HCT116 (cell line): ENCODE measurements at regions not wholly inside any gene's neighbourhood (a gene's known extent, or its start where the extent isn't known, plus 50 kb on each side); places are given as distances from the start of the nearest gene placed in this dataset.
"Not testable (repeated sequence)": the region's sequence is repeated elsewhere in the genome, so short reads cannot be mapped to it uniquely, and the experiment has no call there.

ENCODE experiments used
- ATAC-seq: fragments of 200-7000 bp; cut with Tn5 transposase; 2 replicates; pipeline ENCODE4 v1.9.1; 2020; ENCODE audit warnings: mild to moderate bottlenecking, moderate library complexity
- BruUV-seq: library from RNA; stranded (reverse); fragments of 400-500 nt; replicated peaks from 2 replicates; lab custom pipeline; 2021; lab: Mats Ljungman, UMichigan
- CTCF ChIA-PET: fragments of 300-600 bp; sonication (Branson Sonifier 250); formaldehyde crosslinking; loops from one replicate; lab custom pipeline; 2021; ENCODE audit warnings: antibody characterized with exemption; lab: Charles Lee
- POLR2A ChIA-PET: fragments of 300-600, 350-600 bp; sonication (Branson Sonifier 250); formaldehyde crosslinking; loops from one replicate; lab custom pipeline; 2021; ENCODE audit warnings: antibody characterized with exemption; lab: Charles Lee
- RAD21 ChIA-PET, 2 experiments: fragments of 300-600 bp; sonication (Branson Sonifier 250); formaldehyde crosslinking; loops; one replicate each; lab custom pipeline; 2023; ENCODE audit warnings: low total read pairs in 2 of 2; ENCODE audit not compliant: uncharacterized antibody in 2 of 2, unreplicated experiment in 2 of 2, low non-redundant PET in 1 of 2; lab: Charles Lee
- DNase-seq: peaks from one replicate; pipeline ENCODE4 v3.0.0-alpha.2; 2010; ENCODE audit warnings: low read depth, low spot score
- H2AFZ ChIP-seq: fragments of 200-600 bp; shearing (Covaris generic), sonication (generic); 2 replicates; pipeline ENCODE4 v1.6.1; 2017; ENCODE audit warnings: low read depth, mixed run types, mixed read lengths, antibody characterized with exemption, low read length; ENCODE audit not compliant: poor library complexity, severe bottlenecking
- H3K27ac ChIP-seq: 2 replicates; pipeline ENCODE4 v1.5.1; 2012; ENCODE audit warnings: low read depth, low read length
- H3K27me3 ChIP-seq: fragments of 200-600 bp; sonication (generic); 2 replicates; pipeline ENCODE4 v1.6.1; 2016; ENCODE audit warnings: mixed run types, low read length, mixed read lengths; ENCODE audit not compliant: insufficient read depth
- H3K36me3 ChIP-seq, 2 experiments: fragments of 200-500 bp in 1 of 2; fragments of 200-600 bp in 1 of 2; sonication (Bioruptor generic) in 1 of 2; sonication (generic) in 1 of 2; 2 replicates each; pipeline versions ENCODE4 v1.5.1 to v1.6.1; 2014 to 2016; ENCODE audit warnings: low read length in 2 of 2, inconsistent platforms in 1 of 2, mixed read lengths in 1 of 2, mixed run types in 1 of 2; ENCODE audit not compliant: insufficient read depth in 2 of 2, control insufficient read depth in 1 of 2
- H3K4me1 ChIP-seq, 2 experiments: fragments of 200-600 bp in 1 of 2; sonication (generic) in 1 of 2; 2 replicates each; pipeline versions ENCODE4 v1.5.1 to v1.6.1; 2012 to 2017; ENCODE audit warnings: low read length in 2 of 2, inconsistent platforms in 1 of 2, mild to moderate bottlenecking in 1 of 2, mixed read lengths in 1 of 2, mixed run types in 1 of 2, moderate library complexity in 1 of 2; ENCODE audit not compliant: insufficient read depth in 2 of 2, control insufficient read depth in 1 of 2
- H3K4me2 ChIP-seq: fragments of 200-600 bp; sonication (generic); 2 replicates; pipeline ENCODE4 v1.6.1; 2017; ENCODE audit warnings: mixed run types, low read length, mixed read lengths
- H3K4me3 ChIP-seq, 2 experiments: fragments of 200-600 bp in 1 of 2; sonication (generic) in 1 of 2; replicated peaks in 1 of 2; 2 replicates each; pipeline ENCODE4 v1.5.1; 2011 to 2016; ENCODE audit warnings: low read length in 2 of 2, control low read depth in 1 of 2, low read depth in 1 of 2, mild to moderate bottlenecking in 1 of 2, mixed read lengths in 1 of 2, mixed run types in 1 of 2
- H3K79me2 ChIP-seq: fragments of 200-600 bp; sonication (generic); 2 replicates; pipeline ENCODE4 v1.6.1; 2017; ENCODE audit warnings: mild to moderate bottlenecking, mixed run types, low read length, moderate library complexity, mixed read lengths; ENCODE audit not compliant: insufficient read depth
- H3K9ac ChIP-seq: fragments of 200-600 bp; sonication (generic); 2 replicates; pipeline ENCODE4 v1.6.1; 2016; ENCODE audit warnings: low read length, mixed read lengths
- H3K9me2 ChIP-seq: fragments of 200-600 bp; sonication (generic), shearing (Covaris generic); 2 replicates; pipeline ENCODE4 v1.6.1; 2017; ENCODE audit warnings: mixed run types, mild to moderate bottlenecking, moderate library complexity; ENCODE audit not compliant: insufficient read depth
- H3K9me3 ChIP-seq, 2 experiments: fragments of 200-500 bp in 1 of 2; fragments of 200-600 bp in 1 of 2; sonication (Bioruptor generic) in 1 of 2; sonication (generic) in 1 of 2; 2 replicates each; pipeline ENCODE4 v1.6.1; 2014 to 2017; ENCODE audit warnings: low read length in 2 of 2, mixed read lengths in 2 of 2, inconsistent platforms in 1 of 2, low read depth in 1 of 2, mild to moderate bottlenecking in 1 of 2, mixed run types in 1 of 2, moderate library complexity in 1 of 2; ENCODE audit not compliant: control insufficient read depth in 1 of 2, insufficient read depth in 1 of 2
- H4K20me1 ChIP-seq: fragments of 200-600 bp; sonication (generic), shearing (Covaris generic); 2 replicates; pipeline ENCODE4 v1.6.1; 2017; ENCODE audit warnings: mixed run types, mild to moderate bottlenecking, moderate library complexity; ENCODE audit not compliant: insufficient read depth
- CBX3 ChIP-seq: IDR thresholded peaks from 2 replicates; pipeline ENCODE4 v1.6.1; 2012; ENCODE audit warnings: low read depth
- CEBPB ChIP-seq: IDR thresholded peaks from 2 replicates; pipeline ENCODE4 v1.6.1; 2012; ENCODE audit warnings: low read depth
- ELF1 ChIP-seq: IDR thresholded peaks from 2 replicates; pipeline ENCODE4 v1.6.1; 2012; ENCODE audit warnings: low read depth, borderline replicate concordance
- EZH2 ChIP-seq: fragments of 200-600 bp; sonication (generic); IDR thresholded peaks from 2 replicates; pipeline ENCODE4 v1.6.1; 2017; ENCODE audit warnings: antibody characterized with exemption, mixed run types
- EZH2phosphoT487 ChIP-seq: fragments of 200-600 bp; IDR thresholded peaks from 2 replicates; pipeline ENCODE4 v1.6.1; 2018; ENCODE audit warnings: antibody characterized with exemption, borderline replicate concordance
- FOSL1 ChIP-seq: IDR thresholded peaks from 2 replicates; pipeline ENCODE4 v1.6.1; 2012; ENCODE audit warnings: low read depth
- JUND ChIP-seq: IDR thresholded peaks from 2 replicates; pipeline ENCODE4 v1.6.1; 2012
- MAX ChIP-seq: IDR thresholded peaks from 2 replicates; pipeline ENCODE4 v1.6.1; 2012
- POLR2A ChIP-seq: IDR thresholded peaks from 2 replicates; pipeline ENCODE4 v1.7.0; 2011; ENCODE audit warnings: borderline replicate concordance; ENCODE audit not compliant: insufficient read depth, insufficient read length; ENCODE audit errors: extremely low read depth
- POLR2AphosphoS5 ChIP-seq: IDR thresholded peaks from 2 replicates; pipeline ENCODE4 v1.6.1; 2011; ENCODE audit warnings: mild to moderate bottlenecking, low read depth, low read length, moderate library complexity
- RAD21 ChIP-seq: IDR thresholded peaks from 2 replicates; pipeline ENCODE4 v1.6.1; 2012; ENCODE audit warnings: low read depth, mild to moderate bottlenecking
- REST ChIP-seq: IDR thresholded peaks from 2 replicates; pipeline ENCODE4 v1.6.1; 2012; ENCODE audit warnings: low read depth
- SIN3A ChIP-seq: IDR thresholded peaks from 2 replicates; pipeline ENCODE4 v1.6.1; 2012; ENCODE audit warnings: low read depth
- SRF ChIP-seq: IDR thresholded peaks from 2 replicates; pipeline ENCODE4 v1.6.1; 2012; ENCODE audit warnings: low read depth
- ZBTB33 ChIP-seq: IDR thresholded peaks from 2 replicates; pipeline ENCODE4 v1.6.1; 2011; ENCODE audit warnings: mild to moderate bottlenecking, low read length, moderate library complexity; ENCODE audit not compliant: insufficient replicate concordance; ENCODE audit errors: extremely low read depth
- ZFX ChIP-seq: fragments of 450-650 bp; IDR thresholded peaks from 2 replicates; pipeline ENCODE4 v1.6.1; 2017
- ZNF274 ChIP-seq: fragments of 200-500 bp; sonication (Bioruptor generic); IDR thresholded peaks from 2 replicates; pipeline ENCODE4 v1.6.1; 2014; ENCODE audit warnings: mild to moderate bottlenecking, low read depth, low read length, inconsistent platforms
- intact Hi-C: fragments of 100-400 bp; cut with micrococcal nuclease; formaldehyde crosslinking; loops from 2 replicates; pipeline ENCODE4 v1.10.0; 2022

- H3K27ac ChIP-seq = no peak overlapping the region
- H3K27me3 ChIP-seq = no peaks in the 10 kb centered on the region
- H3K4me1 ChIP-seq = no peaks in the 10 kb centered on the region
- RAD21 ChIA-PET = no interaction called here
- no peaks in the 10 kb centered on the region for H3K79me2 ChIP-seq
- no peaks in the 10 kb centered on the region for H3K9me2 ChIP-seq
- no peaks in the 10 kb centered on the region for H3K36me3 ChIP-seq
- no peak overlapping the region for H3K4me3 ChIP-seq
- H2AFZ ChIP-seq = no peak overlapping the region
- H4K20me1 ChIP-seq = no peaks in the 10 kb centered on the region; the same call in 1 of the 2 replicates
- H3K9ac ChIP-seq = no peak overlapping the region
- TF ChIP-seq RAD21 = no peak
- TF ChIP-seq ZFX = no peak
- no peak for TF ChIP-seq REST
- no peak for TF ChIP-seq EZH2phosphoT487
- TF ChIP-seq EZH2 = no peak
- TF ChIP-seq SRF = no peak
- TF ChIP-seq FOSL1 = no peak
- no peak for TF ChIP-seq MAX
- no peak for TF ChIP-seq JUND
- no peak for TF ChIP-seq CEBPB
- no peak for TF ChIP-seq POLR2A
- no peak for TF ChIP-seq SIN3A
- no peak for TF ChIP-seq ZBTB33
- no peak for TF ChIP-seq ELF1
- no peak for TF ChIP-seq ZNF274
- no peak for TF ChIP-seq POLR2AphosphoS5
- no peak for TF ChIP-seq CBX3
- no peak overlapping the region for H3K4me2 ChIP-seq
- POLR2A ChIA-PET = no interaction called here
- DNase-seq = no peak
- no peak for ATAC-seq
- intact Hi-C loops = no loop called here
- CTCF ChIA-PET = no interaction called here
- no TSS peak for BruUV-seq
- no peaks in the 10 kb centered on the region; a peak in 1 of 4 replicates for H3K9me3 ChIP-seq
Observed at GRCh38 chr3:82556113-82556512, 794.7 kb upstream of the GBE1 start.

- intact Hi-C loops, POLR2A ChIA-PET, RAD21 ChIA-PET, ATAC-seq, H3K4me2 ChIP-seq, H3K4me3 ChIP-seq, H3K36me3 ChIP-seq, H3K79me2 ChIP-seq, CTCF ChIA-PET, H3K9ac ChIP-seq, H4K20me1 ChIP-seq, H3K4me1 ChIP-seq, BruUV-seq, H2AFZ ChIP-seq, H3K27me3 ChIP-seq, H3K27ac ChIP-seq, H3K9me2 ChIP-seq, DNase-seq, H3K9me3 ChIP-seq: not testable (repeated sequence)
Observed at GRCh38 chr3:82542556-82542955, 781.1 kb upstream of the GBE1 start.
